ENCODE measurements at regions not wholly inside any gene's neighbourhood (a gene's known extent, or its start where the extent isn't known, plus 50 kb on each side); places are given as distances from the start of the nearest gene placed in this dataset.
A peak's percentile ranks its signal among the peaks of the same experiment; 100 is the strongest.

GRCh38 chr3:64318668-64319271 is 93.5 kb upstream of the PRICKLE2 start:
- no peak overlapping the region for H3K4me3 ChIP-seq
- intact Hi-C loops (cut with DNase I; ENCODE audit: low total_unique reads): no loop called here
- DNase-seq: no peak
- H3K9me3 ChIP-seq: no peaks in the 10 kb centered on the region
- TF ChIP-seq POLR2A (IDR thresholded peaks at IDR 0.05): no peak
- TF ChIP-seq POLR2AphosphoS5 (IDR thresholded peaks at IDR 0.05): no peak
- TF ChIP-seq, protein P1, sequence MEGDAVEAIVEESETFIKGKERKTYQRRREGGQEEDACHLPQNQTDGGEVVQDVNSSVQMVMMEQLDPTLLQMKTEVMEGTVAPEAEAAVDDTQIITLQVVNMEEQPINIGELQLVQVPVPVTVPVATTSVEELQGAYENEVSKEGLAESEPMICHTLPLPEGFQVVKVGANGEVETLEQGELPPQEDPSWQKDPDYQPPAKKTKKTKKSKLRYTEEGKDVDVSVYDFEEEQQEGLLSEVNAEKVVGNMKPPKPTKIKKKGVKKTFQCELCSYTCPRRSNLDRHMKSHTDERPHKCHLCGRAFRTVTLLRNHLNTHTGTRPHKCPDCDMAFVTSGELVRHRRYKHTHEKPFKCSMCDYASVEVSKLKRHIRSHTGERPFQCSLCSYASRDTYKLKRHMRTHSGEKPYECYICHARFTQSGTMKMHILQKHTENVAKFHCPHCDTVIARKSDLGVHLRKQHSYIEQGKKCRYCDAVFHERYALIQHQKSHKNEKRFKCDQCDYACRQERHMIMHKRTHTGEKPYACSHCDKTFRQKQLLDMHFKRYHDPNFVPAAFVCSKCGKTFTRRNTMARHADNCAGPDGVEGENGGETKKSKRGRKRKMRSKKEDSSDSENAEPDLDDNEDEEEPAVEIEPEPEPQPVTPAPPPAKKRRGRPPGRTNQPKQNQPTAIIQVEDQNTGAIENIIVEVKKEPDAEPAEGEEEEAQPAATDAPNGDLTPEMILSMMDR (IDR thresholded peaks at IDR 0.05 in 8 of 11, conservative IDR thresholded peaks at IDR 0.05 in 3 of 11): no peak
- no peak overlapping the region for H3K27ac ChIP-seq
- no peaks in the 10 kb centered on the region for H3K27me3 ChIP-seq (replicated peaks in 1 of 7)
- no peaks in the 10 kb centered on the region for H3K36me3 ChIP-seq
- no peaks in the 10 kb centered on the region for H3K4me1 ChIP-seq
- WGBS, 5 donors: 71 to 92% (median 85%) methylated on average over 1 of the region's 1 CpG

- no peak for DNase-seq
- intact Hi-C loops (cut with DNase I; ENCODE audit: low total_unique reads): no loop called here
- H3K27ac ChIP-seq: no peak overlapping the region
- no peak overlapping the region for H3K4me3 ChIP-seq
- H3K27me3 ChIP-seq (replicated peaks in 1 of 7): no peaks in the 10 kb centered on the region
- 81 to 95% (median 86%) methylated on average over 3 of the region's 3 CpGs for WGBS, 5 donors
- H3K4me1 ChIP-seq: no peaks in the 10 kb centered on the region
- H3K9me3 ChIP-seq: no peaks in the 10 kb centered on the region
- TF ChIP-seq POLR2A (IDR thresholded peaks at IDR 0.05): no peak
- TF ChIP-seq POLR2AphosphoS5 (IDR thresholded peaks at IDR 0.05): no peak
- TF ChIP-seq, protein P1 (IDR thresholded peaks at IDR 0.05 in 8 of 11, conservative IDR thresholded peaks at IDR 0.05 in 3 of 11): no peak
- H3K36me3 ChIP-seq: no peaks in the 10 kb centered on the region
These were observed 92.7 kb upstream of the PRICKLE2 start for GRCh38 chr3:64318001-64318400.

GRCh38 chr3:64316971-64317370 is 91.7 kb upstream of the PRICKLE2 start:
- DNase-seq: no peak
- H3K9me3 ChIP-seq: no peaks in the 10 kb centered on the region
- H3K4me1 ChIP-seq: no peaks in the 10 kb centered on the region
- 86 to 95% (median 92%) methylated on average over 4 of the region's 4 CpGs for WGBS, 5 donors
- no peak overlapping the region for H3K27ac ChIP-seq
- H3K27me3 ChIP-seq (replicated peaks in 1 of 7): no peaks in the 10 kb centered on the region
- intact Hi-C loops (cut with DNase I; ENCODE audit: low total_unique reads): no loop called here
- no peak overlapping the region for H3K4me3 ChIP-seq
- no peaks in the 10 kb centered on the region for H3K36me3 ChIP-seq
- TF ChIP-seq, protein P1 (IDR thresholded peaks at IDR 0.05 in 8 of 11, conservative IDR thresholded peaks at IDR 0.05 in 3 of 11): no peak
- TF ChIP-seq POLR2A (IDR thresholded peaks at IDR 0.05) (no peak), POLR2AphosphoS5 (IDR thresholded peaks at IDR 0.05) (no peak)

DNA sequence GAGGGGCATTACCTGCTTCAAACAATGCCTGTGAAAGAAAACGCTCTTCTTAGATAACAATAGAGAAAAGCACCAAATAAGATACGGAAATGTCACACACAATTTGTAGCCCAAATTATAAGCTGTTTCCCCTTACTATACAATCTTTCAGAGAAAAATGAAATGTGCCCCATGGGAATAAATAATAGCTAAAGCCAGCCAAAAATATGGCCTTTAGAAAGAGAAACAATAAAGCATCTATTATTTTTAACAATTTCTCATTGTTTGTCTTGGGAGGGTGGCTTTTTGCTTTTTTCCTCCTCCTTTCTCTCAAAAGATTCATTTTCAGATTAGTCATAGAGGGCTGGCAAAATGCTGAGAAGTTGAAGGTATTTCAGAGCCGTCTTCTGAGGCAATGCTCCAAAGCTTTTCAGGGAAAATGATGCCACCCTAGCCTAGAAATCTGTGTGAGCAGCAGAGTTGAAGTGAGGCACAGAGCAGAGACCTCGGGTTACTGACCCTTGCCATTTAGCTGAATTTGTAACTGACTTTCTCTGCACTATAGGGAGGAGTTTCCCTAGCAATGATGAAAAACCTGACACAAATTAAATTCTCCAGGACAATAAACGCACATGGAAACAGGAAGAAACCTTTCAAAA is 86.3 kb upstream of the PRICKLE2 start:
- TF ChIP-seq, protein P1 (IDR thresholded peaks at IDR 0.05 in 8 of 11, conservative IDR thresholded peaks at IDR 0.05 in 3 of 11): no peak
- no peak for TF ChIP-seq POLR2A (IDR thresholded peaks at IDR 0.05)
- TF ChIP-seq POLR2AphosphoS5 (IDR thresholded peaks at IDR 0.05): no peak
- H3K4me1 ChIP-seq: peaks cover 0 to 8% (median 0%) of the 10 kb centered on the region in 6 donors
- no peaks in the 10 kb centered on the region for H3K36me3 ChIP-seq
- H3K27ac ChIP-seq: peak overlapping the region in 1 of 8 donors; percentile 11
- no peaks in the 10 kb centered on the region for H3K27me3 ChIP-seq (replicated peaks in 1 of 7)
- WGBS, 5 donors: 61 to 76% (median 64%) methylated on average over 5 of the region's 5 CpGs
- no peaks in the 10 kb centered on the region for H3K9me3 ChIP-seq
- no peak for DNase-seq
- H3K4me3 ChIP-seq: no peak overlapping the region
- intact Hi-C loops (cut with DNase I; ENCODE audit: low total_unique reads): no loop called here

All from spleen (tissue), 11 donors.